Retinal pigment epithelial cell (primary cell): ENCODE measurements at regions not wholly inside any gene's neighbourhood (a gene's known extent, or its start where the extent isn't known, plus 50 kb on each side); places are given as distances from the start of the nearest gene placed in this dataset.

ENCODE experiments used
- DNase-seq: peaks from one replicate; pipeline ENCODE4 v3.0.0-alpha.2; 2010; ENCODE audit warnings: low read depth
- H3K4me3 ChIP-seq: 2 replicates; pipeline ENCODE4 v1.5.1; 2011; ENCODE audit warnings: mild to moderate bottlenecking, low read length, control low read depth, moderate library complexity
- TF ChIP-seq, protein P1 (sequence below): conservative IDR thresholded peaks from 2 replicates; pipeline ENCODE4 v1.5.1; 2011; ENCODE audit warnings: low read depth, low read length, control low read depth, inconsistent platforms

- TF ChIP-seq, protein P1, sequence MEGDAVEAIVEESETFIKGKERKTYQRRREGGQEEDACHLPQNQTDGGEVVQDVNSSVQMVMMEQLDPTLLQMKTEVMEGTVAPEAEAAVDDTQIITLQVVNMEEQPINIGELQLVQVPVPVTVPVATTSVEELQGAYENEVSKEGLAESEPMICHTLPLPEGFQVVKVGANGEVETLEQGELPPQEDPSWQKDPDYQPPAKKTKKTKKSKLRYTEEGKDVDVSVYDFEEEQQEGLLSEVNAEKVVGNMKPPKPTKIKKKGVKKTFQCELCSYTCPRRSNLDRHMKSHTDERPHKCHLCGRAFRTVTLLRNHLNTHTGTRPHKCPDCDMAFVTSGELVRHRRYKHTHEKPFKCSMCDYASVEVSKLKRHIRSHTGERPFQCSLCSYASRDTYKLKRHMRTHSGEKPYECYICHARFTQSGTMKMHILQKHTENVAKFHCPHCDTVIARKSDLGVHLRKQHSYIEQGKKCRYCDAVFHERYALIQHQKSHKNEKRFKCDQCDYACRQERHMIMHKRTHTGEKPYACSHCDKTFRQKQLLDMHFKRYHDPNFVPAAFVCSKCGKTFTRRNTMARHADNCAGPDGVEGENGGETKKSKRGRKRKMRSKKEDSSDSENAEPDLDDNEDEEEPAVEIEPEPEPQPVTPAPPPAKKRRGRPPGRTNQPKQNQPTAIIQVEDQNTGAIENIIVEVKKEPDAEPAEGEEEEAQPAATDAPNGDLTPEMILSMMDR, result no peak
- H3K4me3 ChIP-seq, result no peak overlapping the region
- no peak for DNase-seq
These were observed 844.3 kb downstream of the SI start for GRCh38 chr3:164233951-164234350.

DNA sequence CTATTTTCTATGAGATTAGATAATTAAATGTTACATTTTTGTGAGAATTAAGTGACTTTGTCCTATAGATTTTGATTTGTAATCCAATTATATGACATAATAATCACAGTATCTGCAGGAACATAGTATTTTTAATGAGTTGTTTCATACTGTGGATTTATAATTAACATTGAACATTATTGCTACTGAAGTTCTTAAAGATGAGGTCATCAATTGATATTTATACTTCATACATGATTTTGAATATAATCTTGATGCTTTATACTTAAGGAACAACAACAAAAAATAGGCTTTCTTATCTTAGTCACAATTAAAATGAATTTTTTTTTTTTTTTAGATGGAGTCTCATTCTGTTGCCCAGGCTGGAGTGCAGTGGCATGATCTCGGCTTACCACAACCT is 846.6 kb downstream of the SI start:
- DNase-seq, result no peak
- no peak overlapping the region for H3K4me3 ChIP-seq
- TF ChIP-seq, protein P1, result no peak

DNA sequence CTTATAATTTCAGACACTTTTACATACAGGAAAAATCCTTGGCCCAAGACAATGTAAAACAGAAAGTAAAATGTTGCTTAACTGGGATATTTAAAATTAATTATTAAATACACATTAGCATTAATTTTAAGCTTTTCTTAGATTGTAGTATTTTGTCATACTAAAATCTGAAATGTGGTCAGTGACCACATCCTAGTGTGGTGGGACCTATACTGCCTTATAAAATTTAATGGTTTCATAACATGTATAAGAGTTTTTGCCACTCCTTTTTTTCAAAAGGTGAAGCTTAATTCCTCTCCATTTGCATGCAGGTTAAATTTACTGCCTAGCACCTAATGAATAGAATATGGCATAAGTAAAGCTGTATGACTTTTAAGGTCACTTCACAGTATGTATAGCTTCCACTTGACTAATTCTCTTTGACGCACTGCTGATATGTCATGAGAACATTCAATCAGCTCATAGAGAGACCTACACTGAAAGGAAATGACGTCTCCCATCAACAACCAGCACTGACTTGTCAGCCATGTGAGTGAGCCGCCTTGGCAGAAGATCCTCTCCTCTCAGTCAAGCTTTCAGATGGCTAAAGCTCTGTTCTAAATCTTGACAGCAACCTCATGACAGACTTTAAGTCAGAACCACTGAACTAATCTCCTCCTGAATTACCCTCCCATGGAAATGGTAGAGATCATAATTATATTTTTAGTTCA is 847.8 kb downstream of the SI start:
- H3K4me3 ChIP-seq, result no peak overlapping the region
- TF ChIP-seq, protein P1, result no peak
- DNase-seq, result no peak

DNA sequence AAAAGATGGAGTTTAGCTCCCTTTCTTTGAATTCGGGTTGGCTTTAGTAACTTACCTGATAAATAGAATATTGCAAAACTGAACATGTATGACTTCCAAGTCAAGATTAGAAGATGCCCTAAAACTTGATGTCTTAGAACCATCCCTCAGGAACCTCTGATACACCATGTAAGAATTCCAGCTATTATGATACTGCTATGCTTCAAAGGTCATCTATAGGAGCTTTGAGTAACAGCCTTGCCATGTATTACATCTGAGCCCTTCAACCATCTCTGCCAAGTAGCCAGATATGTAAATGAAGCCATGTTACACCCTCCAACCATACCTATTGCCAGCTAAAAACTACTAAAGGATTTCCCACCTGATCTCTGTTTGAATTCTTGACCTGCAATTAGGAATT is 854.2 kb downstream of the SI start:
- DNase-seq, result no peak
- H3K4me3 ChIP-seq, result no peak overlapping the region
- TF ChIP-seq, protein P1, result no peak

- TF ChIP-seq, protein P1, result no peak
- DNase-seq, result peak; percentile 71
- no peak overlapping the region for H3K4me3 ChIP-seq
These were observed 856.1 kb downstream of the SI start for GRCh38 chr3:164222197-164222596.

GRCh38 chr3:164221297-164221696 is 857.0 kb downstream of the SI start:
- TF ChIP-seq, protein P1, result no peak
- H3K4me3 ChIP-seq, result no peak overlapping the region
- peak; percentile 68 for DNase-seq

DNA sequence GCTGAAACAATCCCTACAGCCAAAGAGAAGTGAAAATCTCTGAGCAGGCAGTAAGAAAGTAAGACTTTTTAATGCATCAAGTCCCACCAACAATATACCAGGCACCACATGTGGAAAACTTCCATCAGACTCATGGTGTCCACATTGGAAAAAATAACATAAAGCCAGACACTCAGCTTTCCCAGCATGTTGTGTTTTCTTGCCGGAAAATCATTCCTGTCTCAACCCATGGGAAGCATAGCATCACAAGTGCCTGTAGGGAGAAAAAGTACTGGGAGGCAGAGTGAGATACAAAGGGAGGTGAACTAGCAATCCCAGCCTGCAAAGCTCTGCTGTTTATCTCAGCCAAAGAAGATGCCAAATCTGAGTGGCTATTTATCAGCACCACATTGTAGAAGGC is 868.9 kb downstream of the SI start:
- TF ChIP-seq, protein P1, result no peak
- H3K4me3 ChIP-seq, result no peak overlapping the region
- DNase-seq, result no peak
